ENCODE measurements at regions not wholly inside any gene's neighbourhood (a gene's known extent, or its start where the extent isn't known, plus 50 kb on each side); places are given as distances from the start of the nearest gene placed in this dataset.

GRCh38 chr4:124990398-124990797 is 277.9 kb upstream of the ANKRD50 start:
- TF ChIP-seq POLR2A (IDR thresholded peaks at IDR 0.05; ENCODE audit: borderline replicate concordance, extremely low read depth, insufficient read depth, insufficient read length) (no peak), ELF1 (IDR thresholded peaks at IDR 0.05; ENCODE audit: borderline replicate concordance, low read depth) (no peak), REST (IDR thresholded peaks at IDR 0.05; ENCODE audit: low read depth) (no peak), CTCF (IDR thresholded peaks at IDR 0.05 in 2 of 3, conservative IDR thresholded peaks at IDR 0.05 in 1 of 3; ENCODE audit: borderline replicate concordance in 1 of 3, insufficient read depth in 1 of 3, low read depth in 2 of 3, low read length in 2 of 3) (no peak), TCF7L2 (IDR thresholded peaks at IDR 0.05; ENCODE audit: borderline replicate concordance, extremely low read depth, insufficient read depth, insufficient read length) (no peak), EZH2 (IDR thresholded peaks at IDR 0.05) (no peak), SP1 (IDR thresholded peaks at IDR 0.05; ENCODE audit: low read depth) (no peak), SIN3A (IDR thresholded peaks at IDR 0.05; ENCODE audit: low read depth) (no peak)
- TF ChIP-seq, protein P1, sequence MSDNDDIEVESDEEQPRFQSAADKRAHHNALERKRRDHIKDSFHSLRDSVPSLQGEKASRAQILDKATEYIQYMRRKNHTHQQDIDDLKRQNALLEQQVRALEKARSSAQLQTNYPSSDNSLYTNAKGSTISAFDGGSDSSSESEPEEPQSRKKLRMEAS (IDR thresholded peaks at IDR 0.05): no peak

Data from HCT116 (cell line).